Fibroblast of skin of left quadriceps (primary cell): ENCODE measurements at regions not wholly inside any gene's neighbourhood (a gene's known extent, or its start where the extent isn't known, plus 50 kb on each side); places are given as distances from the start of the nearest gene placed in this dataset.
A peak's percentile ranks its signal among the peaks of the same experiment; 100 is the strongest.

Experiments
- DNase-seq, 2 experiments: peaks; one replicate each; pipeline ENCODE4 v3.0.0-alpha.2; 2013; ENCODE audit warnings: low read depth in 2 of 2

DNA sequence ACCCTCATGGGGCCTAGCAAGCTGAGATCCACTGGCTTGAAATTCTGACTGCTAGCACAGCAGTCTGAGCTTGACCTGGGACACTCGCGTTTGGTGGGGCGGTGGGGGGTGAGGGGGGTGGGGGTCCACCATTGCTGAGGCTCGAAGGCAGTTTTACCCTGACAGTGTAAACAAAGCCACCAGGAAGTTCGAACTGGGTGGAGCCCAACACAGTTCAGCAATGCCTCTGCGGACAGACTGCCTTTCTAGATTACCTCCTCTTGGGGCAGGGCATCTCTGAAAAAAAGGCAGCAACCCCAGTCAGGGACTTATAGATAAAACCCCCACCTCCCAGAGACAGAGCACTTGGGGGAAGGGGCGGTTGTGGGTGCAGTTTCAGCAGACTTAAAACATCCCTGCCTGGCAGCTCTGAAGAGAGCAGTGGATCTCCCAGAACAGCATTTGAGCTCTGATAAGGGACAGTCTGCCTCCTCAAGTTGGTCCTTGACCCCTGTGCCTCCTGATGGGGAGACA is 149.7 kb upstream of the TANK start:
- no peak for DNase-seq

DNA sequence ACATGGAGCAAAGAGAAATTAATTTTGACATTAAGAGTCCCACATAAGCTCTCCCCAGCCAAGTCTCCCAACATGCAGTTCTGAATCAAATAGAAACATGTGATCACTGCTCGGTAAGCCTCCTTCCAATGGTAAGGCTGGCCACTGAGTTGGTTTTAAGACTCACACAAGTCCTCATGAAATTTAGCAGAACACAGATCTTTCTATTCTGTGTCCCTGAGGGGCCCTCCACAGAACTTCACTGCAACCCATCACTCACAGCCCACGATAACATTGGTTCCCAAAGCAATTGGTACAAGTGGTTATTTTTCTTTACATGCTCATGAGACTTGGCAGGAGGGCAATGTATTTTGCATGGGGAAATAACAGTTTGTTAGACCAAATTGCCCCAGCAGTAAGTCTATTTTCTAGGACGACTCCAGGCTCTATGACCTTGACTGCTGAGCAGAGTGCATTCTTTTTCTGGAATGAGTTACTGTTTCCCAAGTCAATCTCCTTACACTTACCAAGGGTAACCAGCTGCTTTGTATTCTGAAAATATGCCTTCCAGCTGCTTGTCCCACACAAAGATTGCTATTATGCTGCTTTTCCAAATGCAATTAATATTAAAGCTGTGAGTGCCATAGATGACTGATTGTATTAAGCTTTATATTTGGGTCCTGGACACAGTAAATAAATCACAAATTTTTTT is 142.3 kb upstream of the TANK start:
- DNase-seq, result no peak

DNA sequence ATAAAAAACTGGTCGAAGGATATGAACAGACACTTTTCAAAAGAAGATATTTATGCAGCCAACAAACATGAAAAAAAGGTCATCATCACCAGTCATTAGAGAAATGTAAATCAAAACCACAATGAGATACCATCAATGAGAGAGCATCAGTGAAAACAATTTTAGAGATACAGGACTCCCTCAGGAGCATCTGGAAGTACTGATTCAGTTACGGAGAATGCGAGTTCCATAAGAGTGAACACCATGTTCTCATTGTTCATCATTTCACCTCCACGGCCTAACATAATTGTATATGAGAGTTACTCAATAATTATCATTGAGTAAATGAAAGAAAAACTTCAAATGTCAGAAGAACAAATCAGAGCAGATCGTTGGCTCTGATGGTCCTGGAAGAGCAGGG is 140.9 kb upstream of the TANK start:
- DNase-seq, result peak in 1 of 2 experiments; percentile 18

DNA sequence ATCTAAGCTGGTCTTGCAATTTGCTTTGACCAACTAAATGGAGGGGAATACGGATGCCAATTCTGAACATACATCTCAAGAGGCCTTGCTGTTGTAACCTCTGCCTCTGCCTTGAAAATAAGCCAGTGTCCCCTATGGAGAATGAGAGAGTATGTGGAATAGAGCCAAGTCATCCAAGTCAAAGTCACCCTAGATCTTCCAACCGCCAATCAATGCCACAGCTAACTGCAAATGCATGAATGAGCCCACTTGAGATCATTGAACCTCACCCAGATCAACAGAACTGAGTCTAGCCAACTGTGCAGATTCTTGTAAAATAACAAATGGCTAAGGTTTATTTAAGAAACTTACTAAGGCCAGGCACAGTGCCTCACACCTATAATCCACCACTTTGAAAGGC is 139.8 kb upstream of the TANK start:
- DNase-seq, result no peak

DNA sequence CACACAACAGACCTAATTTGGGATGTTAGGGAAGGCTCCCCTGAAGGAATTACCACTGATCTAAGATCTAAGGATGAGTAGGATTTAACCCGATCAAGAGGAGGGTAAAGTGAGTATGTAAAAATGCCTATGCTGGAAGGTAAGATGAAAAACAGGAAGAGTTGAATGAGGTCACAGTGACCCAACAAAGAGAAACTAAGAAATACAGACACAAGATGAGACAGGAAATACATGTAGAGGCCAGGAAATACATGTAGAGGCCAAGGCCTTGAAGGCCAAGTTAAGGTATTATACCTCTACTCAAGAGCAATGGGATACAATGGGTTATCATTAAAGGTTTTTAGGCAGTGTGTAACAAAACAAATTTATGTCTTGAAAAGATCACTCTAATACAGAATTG is 131.6 kb upstream of the TANK start:
- no peak for DNase-seq

DNA sequence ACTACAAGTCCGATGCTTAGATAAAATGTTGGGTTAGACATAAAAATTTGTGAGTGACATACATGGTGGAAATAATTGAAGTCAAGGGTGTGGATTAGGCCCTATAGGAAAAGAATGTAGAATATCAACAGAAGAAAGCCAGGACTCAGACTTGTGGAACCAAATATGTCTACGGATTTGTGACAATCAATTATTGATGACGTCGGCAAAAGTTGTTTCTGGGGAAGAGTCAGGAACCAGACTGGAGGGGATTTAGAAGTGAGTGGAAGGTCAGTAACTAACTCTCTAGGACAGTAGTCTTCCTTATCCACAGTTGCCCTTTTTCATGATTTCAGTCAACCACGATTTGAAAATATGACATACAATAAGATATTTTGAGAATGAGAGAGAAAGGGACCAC is 130.9 kb upstream of the TANK start:
- DNase-seq, result no peak

DNA sequence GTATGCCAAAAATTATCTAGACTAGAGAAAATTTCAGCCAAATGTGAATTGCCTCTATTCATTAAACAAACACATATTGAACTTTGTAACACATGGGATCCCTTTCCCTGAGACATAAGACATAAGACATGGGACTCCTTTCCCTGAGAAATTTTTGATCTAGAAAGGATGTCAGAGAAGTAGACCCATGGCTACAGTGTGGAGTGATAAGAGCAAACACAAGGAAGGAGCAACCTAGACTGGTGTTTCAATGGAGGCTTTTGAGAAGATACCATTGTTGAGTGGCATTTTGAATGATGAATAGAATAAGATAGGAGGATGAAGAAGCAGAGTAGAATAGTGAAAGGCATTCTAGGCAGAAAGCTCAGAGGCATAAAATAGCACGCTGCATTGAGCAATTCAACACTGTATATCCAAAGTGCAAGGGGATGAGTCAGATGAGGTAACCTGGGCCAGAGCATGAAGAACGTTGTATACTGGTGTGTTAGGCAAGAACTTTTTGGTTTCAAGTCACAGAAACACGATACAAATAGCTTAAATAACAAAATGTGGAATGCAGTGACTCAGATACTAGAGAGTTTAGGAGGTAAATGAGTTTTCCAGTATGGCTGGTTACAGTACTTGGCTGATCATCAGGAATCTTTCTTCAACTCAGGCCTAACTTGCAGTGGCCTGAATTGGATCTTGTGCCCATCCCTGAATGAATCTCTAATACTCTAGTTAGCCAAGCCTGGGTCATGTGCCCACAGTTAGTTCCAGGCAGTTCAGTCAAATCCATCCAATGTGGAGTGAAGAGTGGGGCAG is 129.8 kb upstream of the TANK start:
- peak; percentile 99 for DNase-seq

DNA sequence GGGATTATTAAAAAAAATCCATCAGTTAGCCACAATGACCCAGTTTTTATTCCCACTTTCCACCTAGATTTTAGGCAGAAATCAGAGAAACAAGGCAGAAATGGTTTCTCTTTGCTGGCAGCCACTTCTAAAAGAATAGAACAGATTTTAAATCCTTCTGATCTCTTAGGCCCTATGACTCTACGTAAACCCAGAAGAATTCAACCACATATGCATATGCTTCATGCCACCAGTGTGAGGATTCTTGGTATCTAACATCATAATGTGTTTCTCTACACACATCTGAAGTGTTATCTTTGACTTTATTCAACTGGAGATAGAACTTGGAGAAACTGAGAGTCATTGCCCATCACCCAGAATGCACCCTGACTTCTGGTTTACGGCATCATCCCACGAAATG is 128.7 kb upstream of the TANK start:
- DNase-seq, result peak in 1 of 2 experiments; percentile 44

DNA sequence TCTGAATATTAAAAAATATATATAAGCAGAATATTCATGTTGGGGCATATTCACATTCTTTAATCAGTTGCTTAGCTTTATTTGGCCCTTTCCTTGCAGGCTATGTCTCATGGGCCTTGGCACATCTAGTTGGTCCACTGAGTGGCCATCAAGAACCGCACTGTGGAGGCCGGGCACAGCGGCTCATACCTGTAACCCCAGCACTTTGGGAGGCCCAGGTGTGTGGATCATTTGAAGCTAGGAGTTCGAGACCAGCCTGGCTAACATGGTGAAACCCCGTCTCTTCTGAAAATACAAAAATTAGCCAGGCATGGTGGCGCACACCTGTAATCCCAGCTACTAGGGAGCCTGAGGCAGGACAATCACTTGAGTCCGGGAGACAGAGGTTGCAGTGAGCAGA is 127.6 kb upstream of the TANK start:
- DNase-seq, result no peak

DNA sequence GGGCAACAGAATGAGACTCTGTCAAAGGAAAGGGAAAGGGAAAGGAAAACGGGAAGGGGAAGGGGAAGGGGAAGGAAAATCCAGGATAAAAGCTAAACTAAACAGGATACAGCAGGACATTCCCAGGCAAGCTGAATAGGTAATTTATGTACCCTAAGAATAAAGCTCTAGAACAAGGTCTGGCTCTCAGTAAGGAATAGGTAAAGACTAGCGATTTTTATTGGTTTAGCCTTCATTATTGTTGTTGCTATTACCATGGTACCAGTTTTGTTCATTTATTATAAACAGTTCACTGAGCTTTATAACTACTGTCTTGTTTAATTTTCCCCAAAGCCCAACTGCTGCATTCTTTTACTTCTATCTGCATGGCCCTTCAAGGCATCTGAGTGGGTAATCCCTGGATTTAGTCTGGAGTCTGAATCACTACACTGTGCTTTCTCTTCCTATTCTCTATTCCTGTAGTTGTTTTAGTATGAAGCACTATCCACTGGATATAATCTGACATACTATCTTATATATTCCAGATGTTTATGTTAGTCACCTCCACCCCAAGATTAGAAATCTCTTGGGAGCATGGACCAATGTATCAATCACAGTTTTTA is 127.1 kb upstream of the TANK start:
- peak in 1 of 2 experiments; percentile 29 for DNase-seq

DNA sequence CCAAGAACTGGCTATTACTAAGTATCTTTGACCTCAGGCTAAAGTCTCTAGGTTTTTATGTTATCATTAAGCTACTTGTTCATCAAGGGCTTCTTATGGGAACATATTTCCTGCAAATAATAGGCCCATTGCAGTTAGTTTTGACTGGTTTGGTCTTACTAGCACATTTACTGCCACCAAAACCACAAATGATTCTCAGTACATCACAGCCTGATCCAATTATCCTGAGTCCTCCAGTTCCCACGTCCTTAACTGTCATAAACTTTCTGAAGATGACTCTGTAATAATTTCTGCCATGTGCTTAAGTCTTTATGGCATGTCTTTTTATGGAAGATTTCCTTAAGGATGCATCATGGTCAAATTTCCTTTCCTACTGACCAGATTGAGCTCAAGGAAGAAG is 123.3 kb upstream of the TANK start:
- DNase-seq, result peak in 1 of 2 experiments; percentile 49

DNA sequence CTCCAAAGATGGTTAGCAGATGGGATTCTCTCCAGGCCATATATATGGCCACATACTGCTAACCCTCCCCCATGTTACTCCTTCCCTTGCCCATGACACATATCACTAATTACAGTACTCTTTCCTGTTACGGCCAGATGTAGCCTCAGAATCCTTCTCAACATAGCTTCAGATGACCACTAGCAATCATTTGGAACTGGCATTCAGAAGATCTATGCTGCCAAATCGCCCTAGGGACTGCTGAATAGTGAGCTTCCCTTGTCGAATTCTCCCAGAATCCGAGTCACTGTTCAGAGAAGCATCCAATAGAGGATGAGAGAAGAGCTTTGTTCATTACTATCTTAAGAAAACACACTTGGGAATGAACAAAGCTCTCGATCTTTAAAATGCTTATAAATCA is 121.2 kb upstream of the TANK start:
- DNase-seq, result no peak

DNA sequence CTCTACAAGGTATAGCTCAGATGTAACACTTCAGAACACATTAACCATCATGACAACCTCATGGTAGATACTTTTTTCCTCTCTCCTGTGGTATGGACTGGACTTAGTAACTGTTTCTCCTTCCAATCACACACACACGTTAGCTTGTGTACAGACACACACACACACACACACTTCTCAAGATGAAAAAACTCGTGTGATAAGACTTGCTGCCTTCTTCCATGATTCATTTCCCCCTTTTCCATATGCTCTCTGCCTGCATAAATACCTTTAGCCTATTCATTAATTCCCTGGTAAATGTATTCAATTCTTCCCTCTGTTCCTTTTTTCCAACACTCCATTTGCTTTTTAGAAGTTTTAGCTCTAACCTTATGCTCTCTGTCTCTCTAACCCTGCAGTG is 118.9 kb upstream of the TANK start:
- DNase-seq, result no peak

DNA sequence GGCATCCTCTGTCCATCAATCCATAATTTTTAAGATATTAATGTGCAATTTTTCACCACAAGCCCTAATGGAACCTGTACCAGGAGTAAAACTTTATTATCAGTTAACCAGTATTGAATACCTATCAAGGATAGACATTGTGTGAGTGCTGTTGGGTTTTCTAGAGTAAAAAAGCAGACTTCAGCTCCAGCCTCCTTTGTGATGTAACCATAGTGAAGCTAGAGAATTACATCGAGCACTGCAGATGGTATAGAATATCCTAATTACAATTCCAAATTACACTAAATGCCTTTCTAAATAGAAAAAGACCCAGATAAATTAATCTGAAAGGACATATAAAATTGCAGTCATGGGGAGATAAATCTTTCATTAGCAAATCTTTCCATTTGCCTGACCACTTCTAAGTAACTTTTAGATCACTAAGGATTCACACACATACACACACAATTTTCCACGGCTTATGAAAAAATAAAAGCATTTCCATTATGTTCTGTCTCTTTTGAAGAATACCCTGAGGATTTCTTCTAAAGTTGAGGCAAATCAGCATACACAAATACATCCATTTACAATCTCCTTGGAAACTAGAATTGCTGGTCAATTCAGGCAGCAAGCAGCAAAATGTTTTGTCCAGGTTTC is 117.1 kb upstream of the TANK start:
- DNase-seq, result no peak

DNA sequence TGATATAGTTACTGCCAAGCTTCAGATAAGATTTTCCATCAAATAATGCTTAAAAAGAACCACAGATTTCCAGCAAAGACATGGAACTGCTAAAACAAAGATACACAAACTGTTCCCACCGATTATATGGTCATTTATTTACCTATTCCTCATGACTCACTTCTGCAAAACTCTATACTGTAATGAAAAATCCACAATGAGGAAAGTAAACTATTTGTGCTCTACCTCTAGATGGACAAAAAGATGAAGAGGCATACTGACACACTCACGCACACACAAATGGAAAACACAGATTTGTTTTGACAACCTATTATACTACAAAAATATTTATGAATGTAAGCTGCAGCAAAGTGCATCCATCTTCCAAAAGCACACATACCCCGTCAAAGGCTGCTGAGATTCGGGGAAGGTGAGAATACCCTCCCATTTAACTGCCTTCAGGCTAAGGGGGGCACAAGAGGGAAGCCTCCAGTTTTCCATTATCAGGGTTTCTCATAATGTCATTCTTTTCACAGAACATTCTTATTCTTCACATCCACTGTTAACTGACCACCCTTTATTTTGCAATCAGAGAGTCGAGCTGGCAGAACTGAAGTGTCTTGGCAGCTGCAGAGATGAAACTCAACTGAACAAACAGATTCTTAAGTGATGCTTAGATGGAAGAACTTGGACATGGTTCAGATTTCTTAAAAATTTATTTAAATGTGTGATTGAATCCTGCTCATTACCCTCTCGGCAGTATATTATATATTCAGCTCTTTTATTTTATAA is 115.9 kb upstream of the TANK start:
- no peak for DNase-seq

DNA sequence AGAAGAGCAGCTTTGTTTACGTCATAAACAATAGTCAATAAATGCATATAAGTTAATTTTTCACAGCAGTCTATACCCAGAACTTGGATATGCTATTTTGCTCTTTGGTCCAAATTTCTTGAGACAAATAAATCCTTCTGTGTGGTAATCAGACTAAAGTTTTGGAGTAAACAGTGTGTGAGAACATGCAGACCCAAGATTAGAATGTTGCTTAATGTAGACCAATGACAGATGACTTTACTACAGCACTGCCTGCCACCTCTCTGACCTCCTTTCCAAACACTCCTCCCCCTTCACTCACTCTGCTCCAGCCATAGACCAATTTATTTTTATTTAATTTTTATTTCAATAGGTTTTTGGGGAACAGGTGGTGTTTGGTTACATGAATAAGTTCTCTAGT is 115.3 kb upstream of the TANK start:
- DNase-seq, result no peak

DNA sequence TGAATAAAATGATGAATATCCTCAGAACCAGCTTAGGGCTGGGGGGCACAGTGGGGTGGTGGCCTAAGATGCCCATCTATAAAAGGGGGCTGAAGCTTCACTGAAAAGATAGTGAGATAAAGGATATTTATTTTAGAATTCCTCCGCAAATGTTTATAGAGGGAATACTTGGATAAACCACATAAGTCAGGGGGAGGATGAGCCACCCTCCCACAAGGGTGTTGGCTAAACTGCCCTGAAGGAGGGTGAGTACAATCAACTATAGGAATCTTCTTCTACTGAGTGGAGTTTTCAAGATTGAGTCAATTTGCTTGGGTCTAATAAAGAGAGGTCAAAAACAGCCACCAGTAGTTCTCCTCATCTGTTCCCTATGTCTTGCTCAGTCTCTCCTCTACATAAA is 114.5 kb upstream of the TANK start:
- DNase-seq, result no peak

DNA sequence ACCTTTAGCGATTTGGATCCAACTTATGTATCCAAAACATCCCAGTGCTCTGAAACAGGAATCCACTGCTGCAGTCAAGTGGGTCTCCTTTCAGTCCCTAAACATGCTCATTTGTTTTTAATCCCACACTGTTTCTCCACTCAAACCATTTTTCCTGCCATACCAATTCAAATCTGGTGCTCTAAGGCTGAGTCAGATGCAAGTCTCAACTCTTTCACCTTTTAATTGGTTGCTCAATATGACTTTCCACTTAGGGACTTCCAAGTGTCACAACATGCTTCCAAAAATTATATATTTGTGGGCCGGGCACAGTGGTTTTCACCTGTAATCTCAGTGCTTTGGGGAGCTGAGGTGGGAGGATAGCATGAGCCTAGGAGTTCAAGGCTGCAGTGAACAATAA is 113.4 kb upstream of the TANK start:
- DNase-seq, result no peak

DNA sequence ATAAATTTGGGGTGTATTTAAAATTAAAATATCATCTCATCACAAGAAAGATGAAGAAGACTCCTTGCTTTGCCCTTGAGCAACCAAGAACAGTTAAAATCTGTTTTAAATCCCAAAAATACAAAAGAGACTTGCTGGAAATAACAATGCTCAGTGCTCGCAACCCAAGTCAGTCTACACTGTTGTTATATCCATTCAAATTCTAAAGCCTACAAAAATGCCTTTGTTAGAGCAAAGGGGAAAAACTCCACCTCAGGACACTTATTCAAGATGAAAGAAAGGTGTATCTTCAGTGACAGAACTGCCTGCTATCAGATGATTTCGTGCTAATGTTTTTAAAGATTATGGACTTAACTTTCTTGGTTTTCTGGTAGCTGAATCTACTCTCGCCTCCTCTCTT is 111.9 kb upstream of the TANK start:
- DNase-seq, result no peak

DNA sequence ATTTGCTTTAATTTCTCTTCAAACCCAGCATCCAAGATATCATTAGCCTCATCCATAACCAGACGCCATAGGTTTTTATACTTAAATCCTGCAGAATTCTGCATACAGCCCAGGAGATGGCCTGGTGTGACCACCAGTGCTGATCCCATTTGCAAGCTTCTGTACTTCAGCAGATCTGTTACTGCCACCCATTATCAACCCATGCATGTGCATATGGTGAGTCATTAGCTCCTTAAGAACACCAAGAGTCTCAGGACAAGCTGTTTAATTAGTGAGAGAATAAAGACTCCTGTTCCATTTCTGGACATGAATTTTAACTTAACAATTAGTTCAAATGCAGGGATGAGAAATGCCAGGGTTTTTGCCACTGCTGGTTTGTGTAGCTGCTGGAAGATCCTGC is 110.7 kb upstream of the TANK start:
- DNase-seq, result no peak

DNA sequence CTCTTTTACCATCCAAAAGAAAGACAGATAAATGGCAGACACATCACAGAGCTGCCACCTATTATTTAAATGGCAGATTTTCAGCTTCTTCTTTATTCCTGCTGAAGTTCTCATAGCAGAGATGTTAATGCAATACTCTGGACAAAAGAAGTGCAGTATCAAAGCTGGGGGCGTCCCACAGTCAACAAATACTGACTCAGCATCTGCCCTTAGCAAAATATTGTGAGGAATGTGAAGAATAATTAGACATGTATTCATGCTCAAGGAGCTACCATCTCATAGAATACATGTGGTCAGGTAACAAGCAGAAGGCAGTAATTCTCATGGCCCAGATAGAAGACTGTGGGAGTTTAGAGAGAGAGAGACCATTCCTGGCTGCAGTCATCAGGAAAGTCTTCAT is 108.0 kb upstream of the TANK start:
- DNase-seq, result no peak

DNA sequence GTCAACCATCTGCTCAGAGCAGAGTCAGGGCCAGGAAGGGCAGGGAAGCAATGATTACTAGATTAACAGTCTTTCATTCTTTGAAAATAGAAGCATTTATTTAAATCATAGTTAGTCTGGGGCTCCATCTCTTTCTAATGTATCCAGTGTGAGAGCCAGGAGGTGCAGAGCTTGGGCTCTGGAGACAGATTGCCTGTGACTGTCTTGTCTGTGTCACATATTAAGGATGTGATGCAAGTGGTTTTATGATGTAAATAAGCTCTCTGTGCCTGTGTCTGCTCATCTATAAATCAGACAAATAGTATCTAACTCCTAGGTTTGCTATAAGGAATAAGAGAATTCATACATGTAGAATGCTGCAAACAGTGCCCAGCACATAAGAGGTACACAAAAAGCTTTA is 104.9 kb upstream of the TANK start:
- DNase-seq, result no peak
